Calu3 (cell line): ENCODE measurements at regions not wholly inside any gene's neighbourhood (a gene's known extent, or its start where the extent isn't known, plus 50 kb on each side); places are given as distances from the start of the nearest gene placed in this dataset.

ENCODE experiments used
- BruUV-seq: library from RNA; stranded (reverse); fragments of 400-500 nt; replicated peaks from 2 replicates; lab custom pipeline; 2021; lab: Mats Ljungman, UMichigan
- CTCF ChIA-PET: fragments of 300-600 bp; sonication (Branson Sonifier 250); formaldehyde crosslinking; loops from one replicate; lab custom pipeline; 2022; ENCODE audit warnings: antibody characterized with exemption; lab: Charles Lee
- DNase-seq: peaks from one replicate; pipeline ENCODE4 v3.0.0; 2022
- H3K27ac Mint-ChIP-seq: one replicate; pipeline ENCODE4 v1.8.0; 2022; ENCODE audit warnings: mixed read lengths; ENCODE audit not compliant: unreplicated experiment
- H3K27me3 Mint-ChIP-seq: one replicate; pipeline ENCODE4 v1.8.0; 2022; ENCODE audit warnings: mixed read lengths; ENCODE audit not compliant: unreplicated experiment
- H3K36me3 Mint-ChIP-seq: one replicate; pipeline ENCODE4 v1.8.0; 2022; ENCODE audit warnings: mild to moderate bottlenecking, moderate library complexity, mixed read lengths; ENCODE audit not compliant: insufficient read depth, unreplicated experiment
- H3K4me1 Mint-ChIP-seq: one replicate; pipeline ENCODE4 v1.8.0; 2022; ENCODE audit warnings: mild to moderate bottlenecking, low read depth, mixed read lengths; ENCODE audit not compliant: unreplicated experiment
- H3K4me3 Mint-ChIP-seq: one replicate; pipeline ENCODE4 v1.8.0; 2022; ENCODE audit warnings: mild to moderate bottlenecking, low read depth, moderate library complexity, mixed read lengths; ENCODE audit not compliant: unreplicated experiment
- H3K9me3 Mint-ChIP-seq: one replicate; pipeline ENCODE4 v1.8.0; 2022; ENCODE audit warnings: low read depth, mixed read lengths; ENCODE audit not compliant: unreplicated experiment
- CTCF ChIP-seq: fragments of 200-600 bp; IDR thresholded peaks from one replicate; pipeline ENCODE4 v1.8.0; 2022; ENCODE audit warnings: antibody characterized with exemption; ENCODE audit not compliant: unreplicated experiment
- intact Hi-C: fragments of 100-400 bp; cut with micrococcal nuclease; formaldehyde crosslinking; loops from one replicate; pipeline ENCODE4 v1.10.0; 2022; ENCODE audit not compliant: unreplicated experiment

GRCh38 chr2:22124003-22124402 lies 1000.2 kb downstream of the TDRD15 start:
- BruUV-seq = no TSS peak
- TF ChIP-seq CTCF = no peak
- CTCF ChIA-PET = no interaction called here
- intact Hi-C loops = no loop called here
- H3K27me3 Mint-ChIP-seq = no peaks in the 10 kb centered on the region
- no peak overlapping the region for H3K27ac Mint-ChIP-seq
- H3K36me3 Mint-ChIP-seq = no peaks in the 10 kb centered on the region
- H3K4me1 Mint-ChIP-seq = no peaks in the 10 kb centered on the region
- no peak overlapping the region for H3K4me3 Mint-ChIP-seq
- H3K9me3 Mint-ChIP-seq = peaks cover 13% of the 10 kb centered on the region
- no peak for DNase-seq

GRCh38 chr2:22126106-22126505 lies 1002.3 kb downstream of the TDRD15 start:
- no peaks in the 10 kb centered on the region for H3K36me3 Mint-ChIP-seq
- intact Hi-C loops = no loop called here
- CTCF ChIA-PET = no interaction called here
- H3K27me3 Mint-ChIP-seq = no peaks in the 10 kb centered on the region
- no peak overlapping the region for H3K4me3 Mint-ChIP-seq
- no TSS peak for BruUV-seq
- no peak for TF ChIP-seq CTCF
- peaks cover 13% of the 10 kb centered on the region for H3K9me3 Mint-ChIP-seq
- H3K4me1 Mint-ChIP-seq = no peaks in the 10 kb centered on the region
- DNase-seq = no peak
- no peak overlapping the region for H3K27ac Mint-ChIP-seq

GRCh38 chr2:22126978-22127377 lies 1003.2 kb downstream of the TDRD15 start:
- no peaks in the 10 kb centered on the region for H3K36me3 Mint-ChIP-seq
- TF ChIP-seq CTCF = no peak
- intact Hi-C loops = no loop called here
- peaks cover 13% of the 10 kb centered on the region for H3K9me3 Mint-ChIP-seq
- DNase-seq = no peak
- no peaks in the 10 kb centered on the region for H3K4me1 Mint-ChIP-seq
- CTCF ChIA-PET = no interaction called here
- no peaks in the 10 kb centered on the region for H3K27me3 Mint-ChIP-seq
- BruUV-seq = no TSS peak
- no peak overlapping the region for H3K27ac Mint-ChIP-seq
- H3K4me3 Mint-ChIP-seq = no peak overlapping the region

- no peak for DNase-seq
- intact Hi-C loops = no loop called here
- Mint-ChIP-seq H3K36me3 (no peaks in the 10 kb centered on the region), H3K9me3 (peaks cover 10% of the 10 kb centered on the region), H3K27ac (no peak overlapping the region), H3K4me1 (no peaks in the 10 kb centered on the region), H3K27me3 (no peaks in the 10 kb centered on the region), H3K4me3 (no peak overlapping the region)
- no TSS peak for BruUV-seq
- CTCF ChIA-PET = no interaction called here
- TF ChIP-seq CTCF = no peak
These were observed 1010.7 kb downstream of the TDRD15 start for GRCh38 chr2:22134421-22134820.
